ENCODE measurements at regions not wholly inside any gene's neighbourhood (a gene's known extent, or its start where the extent isn't known, plus 50 kb on each side); places are given as distances from the start of the nearest gene placed in this dataset.

DNA sequence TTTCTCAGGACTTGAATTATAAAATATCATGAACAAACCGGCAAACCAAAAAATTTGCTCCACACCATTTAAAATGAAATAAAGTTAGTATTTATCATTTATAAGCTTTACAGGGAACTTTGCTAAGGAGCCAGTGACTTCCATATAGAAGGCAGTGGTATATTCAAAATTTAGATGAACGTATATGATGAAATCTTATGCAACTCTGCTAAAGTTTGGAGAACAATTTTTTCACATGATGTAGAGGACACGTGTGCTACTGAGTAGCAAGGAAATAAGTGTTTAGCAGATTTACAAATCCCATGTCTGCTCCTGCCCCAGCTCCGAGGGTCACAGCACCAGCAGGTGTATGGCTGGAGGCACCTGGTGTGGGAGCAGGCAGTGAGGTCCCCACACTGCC, 70.8 kb upstream of the IFNG-AS1 start:
- H3K4me3 ChIP-seq (ENCODE audit: low read depth, low read length), result no peak overlapping the region
- no peak for DNase-seq (ENCODE audit: low read depth, low spot score)
- CTCF ChIA-PET, result interaction anchor here (1.3 kb wide), 1 partner anchor 254 kb away, joined by 3 read pairs; no protein-coding TSS in a partner anchor
- POLR2A ChIA-PET, result no interaction called here
- TF ChIP-seq, protein P1, sequence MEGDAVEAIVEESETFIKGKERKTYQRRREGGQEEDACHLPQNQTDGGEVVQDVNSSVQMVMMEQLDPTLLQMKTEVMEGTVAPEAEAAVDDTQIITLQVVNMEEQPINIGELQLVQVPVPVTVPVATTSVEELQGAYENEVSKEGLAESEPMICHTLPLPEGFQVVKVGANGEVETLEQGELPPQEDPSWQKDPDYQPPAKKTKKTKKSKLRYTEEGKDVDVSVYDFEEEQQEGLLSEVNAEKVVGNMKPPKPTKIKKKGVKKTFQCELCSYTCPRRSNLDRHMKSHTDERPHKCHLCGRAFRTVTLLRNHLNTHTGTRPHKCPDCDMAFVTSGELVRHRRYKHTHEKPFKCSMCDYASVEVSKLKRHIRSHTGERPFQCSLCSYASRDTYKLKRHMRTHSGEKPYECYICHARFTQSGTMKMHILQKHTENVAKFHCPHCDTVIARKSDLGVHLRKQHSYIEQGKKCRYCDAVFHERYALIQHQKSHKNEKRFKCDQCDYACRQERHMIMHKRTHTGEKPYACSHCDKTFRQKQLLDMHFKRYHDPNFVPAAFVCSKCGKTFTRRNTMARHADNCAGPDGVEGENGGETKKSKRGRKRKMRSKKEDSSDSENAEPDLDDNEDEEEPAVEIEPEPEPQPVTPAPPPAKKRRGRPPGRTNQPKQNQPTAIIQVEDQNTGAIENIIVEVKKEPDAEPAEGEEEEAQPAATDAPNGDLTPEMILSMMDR (IDR thresholded peaks at IDR 0.05; ENCODE audit: insufficient read depth, low read length, missing control alignments), result no peak

DNA sequence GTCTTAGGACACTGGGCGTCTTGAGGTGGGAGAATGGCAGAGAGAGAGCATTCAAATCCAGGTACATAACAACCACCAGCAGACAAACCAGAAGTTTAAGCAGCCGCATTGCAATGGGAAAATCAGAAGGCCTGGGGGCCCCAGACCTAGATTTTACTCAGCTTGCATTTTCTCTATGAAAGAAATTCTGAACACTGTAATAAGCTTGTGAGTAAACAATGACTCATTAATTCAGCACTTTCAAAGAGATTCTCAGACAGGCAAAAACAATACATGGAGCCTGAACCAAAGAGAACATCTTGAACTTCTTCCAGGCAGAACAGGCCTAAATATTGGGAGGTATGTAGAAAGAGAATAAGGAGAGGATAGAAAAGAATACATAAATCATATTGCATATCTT, 69.8 kb upstream of the IFNG-AS1 start:
- ChIA-PET POLR2A (no interaction called here), CTCF (interaction anchor here (1.2 kb wide), 1 partner anchor 9 kb away, joined by 3 read pairs; no protein-coding TSS in a partner anchor)
- no peak overlapping the region for H3K4me3 ChIP-seq (ENCODE audit: low read depth, low read length)
- no peak for DNase-seq (ENCODE audit: low read depth, low spot score)
- TF ChIP-seq, protein P1 (IDR thresholded peaks at IDR 0.05; ENCODE audit: insufficient read depth, low read length, missing control alignments), result no peak

DNA sequence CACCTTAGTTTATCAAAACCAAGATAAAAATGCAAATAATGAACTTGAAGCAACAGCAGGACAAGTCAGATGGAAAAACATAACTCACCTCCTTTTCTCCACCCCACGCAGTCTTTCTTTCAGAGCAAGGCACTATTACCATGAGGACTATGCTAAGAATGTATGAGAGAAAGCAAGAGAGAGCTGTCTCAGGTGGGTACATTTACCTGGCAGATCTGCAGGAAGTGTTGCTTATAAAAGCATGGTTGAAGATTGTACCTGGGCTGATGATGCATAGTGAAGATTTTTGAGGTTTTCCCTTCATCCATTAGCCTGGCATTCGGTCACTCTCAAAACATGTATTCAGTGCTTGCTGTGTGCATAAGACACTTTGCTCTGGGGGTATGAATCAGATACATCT, 68.8 kb upstream of the IFNG-AS1 start:
- POLR2A ChIA-PET, result no interaction called here
- no peak for DNase-seq (ENCODE audit: low read depth, low spot score)
- H3K4me3 ChIP-seq (ENCODE audit: low read depth, low read length), result no peak overlapping the region
- CTCF ChIA-PET, result interaction anchor here (0.9 to 4.4 kb wide), 6 partner anchors 10 to 490 kb away, joined by 3 to 21 read pairs (median 3); partner anchors contain the start of gene DYRK2
- TF ChIP-seq, protein P1 (IDR thresholded peaks at IDR 0.05; ENCODE audit: insufficient read depth, low read length, missing control alignments), result no peak

DNA sequence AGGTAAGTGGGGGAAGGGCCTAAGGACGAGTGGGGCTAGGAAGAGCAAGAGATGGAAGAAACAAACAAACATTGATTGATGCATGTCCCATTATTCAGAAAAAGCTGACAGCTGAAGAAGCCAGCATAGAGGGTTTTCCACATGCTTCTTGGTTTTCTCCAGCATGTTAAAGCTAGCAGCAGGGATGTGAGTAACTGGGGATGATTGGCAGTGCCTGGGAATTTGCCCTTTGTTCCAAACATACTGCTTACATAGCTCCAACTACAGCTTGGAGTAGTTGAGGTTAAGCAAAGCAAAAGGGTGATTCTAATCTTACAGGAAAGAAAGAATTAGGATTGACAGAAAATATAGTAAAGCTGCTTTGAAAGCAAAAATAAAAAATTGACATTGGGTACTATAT, 68.0 kb upstream of the IFNG-AS1 start:
- POLR2A ChIA-PET, result no interaction called here
- CTCF ChIA-PET, result interaction anchor here (1.0 to 4.4 kb wide), 4 partner anchors 9 to 491 kb away, joined by 3 to 21 read pairs (median 3); partner anchors contain the start of gene DYRK2
- TF ChIP-seq, protein P1 (IDR thresholded peaks at IDR 0.05; ENCODE audit: insufficient read depth, low read length, missing control alignments), result no peak
- no peak for DNase-seq (ENCODE audit: low read depth, low spot score)
- H3K4me3 ChIP-seq (ENCODE audit: low read depth, low read length), result no peak overlapping the region

DNA sequence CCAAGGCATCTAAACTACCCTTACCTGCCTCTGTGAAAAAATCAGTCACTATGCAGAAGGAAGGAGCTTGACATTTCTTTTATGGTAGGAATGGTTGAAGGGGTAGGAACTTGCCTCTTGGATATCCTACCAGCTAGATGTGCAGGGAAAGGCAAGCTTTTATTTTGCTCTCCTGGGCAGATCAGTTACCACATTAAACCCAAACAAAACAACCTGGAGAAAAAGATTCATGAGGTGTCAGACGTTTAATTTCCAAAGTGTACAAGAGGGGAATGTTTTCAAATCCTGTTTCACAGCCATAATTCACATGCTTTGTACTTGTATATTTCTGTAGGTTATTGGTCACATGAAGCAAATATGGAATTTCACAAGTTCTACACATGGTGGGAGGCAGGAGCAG, 67.0 kb upstream of the IFNG-AS1 start:
- CTCF ChIA-PET, result interaction anchor here (4.4 kb wide), 1 partner anchor 20 kb away, joined by 21 read pairs; no protein-coding TSS in a partner anchor

DNA sequence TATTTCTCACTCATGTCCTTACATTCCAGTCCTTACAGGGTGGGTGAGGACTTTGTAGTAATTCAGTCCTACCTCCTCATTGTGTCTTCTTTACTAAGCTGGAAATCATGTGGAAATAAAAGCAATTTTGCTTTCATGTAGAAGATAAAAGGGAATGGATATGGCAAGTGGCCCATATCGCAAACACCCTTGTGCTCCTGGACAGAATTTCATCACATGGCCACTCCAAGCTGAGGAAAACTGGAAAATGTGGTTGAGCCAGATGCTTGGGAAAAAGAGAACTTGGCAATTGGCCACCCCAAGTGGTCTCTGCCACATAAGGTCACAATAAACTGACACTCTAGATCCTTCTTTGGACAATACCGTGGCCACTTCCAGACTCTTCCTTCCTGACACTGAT, 64.2 kb upstream of the IFNG-AS1 start:
- no peak for DNase-seq (ENCODE audit: low read depth, low spot score)

More for the DNA sequence above, 67.0 kb upstream of the IFNG-AS1 start:
- TF ChIP-seq, protein P1 (IDR thresholded peaks at IDR 0.05; ENCODE audit: insufficient read depth, low read length, missing control alignments), result no peak
- POLR2A ChIA-PET, result no interaction called here
- DNase-seq (ENCODE audit: low read depth, low spot score), result no peak
- no peak overlapping the region for H3K4me3 ChIP-seq (ENCODE audit: low read depth, low read length)

More for the DNA sequence above, 64.2 kb upstream of the IFNG-AS1 start:
- ChIA-PET CTCF (interaction anchor here (2.2 kb wide), 1 partner anchor 18 kb away, joined by 10 read pairs; no protein-coding TSS in a partner anchor), POLR2A (interaction anchor here (0.8 kb wide), 1 partner anchor 270 kb away, joined by 3 read pairs; no protein-coding TSS in a partner anchor)
- no peak overlapping the region for H3K4me3 ChIP-seq (ENCODE audit: low read depth, low read length)
- TF ChIP-seq, protein P1 (IDR thresholded peaks at IDR 0.05; ENCODE audit: insufficient read depth, low read length, missing control alignments), result no peak

Measured in AG04449 (cell line).